Activated T-cell treated with anti-CD3 and anti-CD28 coated beads, Interleukin-2, amount 50 U/mL, for 72 hours (primary cell): ENCODE measurements at regions not wholly inside any gene's neighbourhood (a gene's known extent, or its start where the extent isn't known, plus 50 kb on each side); places are given as distances from the start of the nearest gene placed in this dataset.
"Not testable (repeated sequence)": the region's sequence is repeated elsewhere in the genome, so short reads cannot be mapped to it uniquely, and the experiment has no call there.

Source experiments
- ATAC-seq, 2 donors: fragments of 150-1000 bp; cut with Tn5 transposase; replicated peaks in 1 of 2; 2 replicates each; pipeline ENCODE4 v1.10.0; 2021; ENCODE audit warnings: moderate library complexity in 2 of 2, mild to moderate bottlenecking in 1 of 2
- DNase-seq, 2 donors: peaks; one replicate each; pipeline ENCODE4 v3.0.0; 2021 to 2022; ENCODE audit warnings: mixed read lengths in 1 of 2
- H3K27ac Mint-ChIP-seq: one replicate; pipeline ENCODE4 v1.8.0; 2022; ENCODE audit warnings: mild to moderate bottlenecking, moderate library complexity, mixed read lengths
- H3K27me3 Mint-ChIP-seq: one replicate; pipeline ENCODE4 v1.8.0; 2022; ENCODE audit warnings: low read depth, mixed read lengths
- H3K36me3 Mint-ChIP-seq, 2 donors: one replicate each; pipeline ENCODE4 v1.8.0; 2022; ENCODE audit warnings: mixed read lengths in 2 of 2, mild to moderate bottlenecking in 1 of 2; ENCODE audit not compliant: insufficient read depth in 2 of 2
- H3K4me1 Mint-ChIP-seq: one replicate; pipeline ENCODE4 v1.8.0; 2022; ENCODE audit warnings: low read depth, mixed read lengths
- H3K4me3 Mint-ChIP-seq, 2 donors: one replicate each; pipeline ENCODE4 v1.8.0; 2022; ENCODE audit warnings: mild to moderate bottlenecking in 2 of 2, mixed read lengths in 2 of 2, moderate library complexity in 2 of 2
- H3K9me3 Mint-ChIP-seq, 2 donors: one replicate each; pipeline ENCODE4 v1.8.0; 2022; ENCODE audit warnings: mixed read lengths in 2 of 2

GRCh38 chr13:111668451-111668850 lies 348.0 kb downstream of the TEX29 start:
- DNase-seq (no peak), ATAC-seq (no peak)
- H3K36me3 Mint-ChIP-seq = no peaks in the 10 kb centered on the region
- H3K27me3 Mint-ChIP-seq = no peaks in the 10 kb centered on the region
- no peak overlapping the region for H3K27ac Mint-ChIP-seq
- H3K4me1 Mint-ChIP-seq = no peaks in the 10 kb centered on the region
- H3K9me3 Mint-ChIP-seq = no peaks in the 10 kb centered on the region
- no peak overlapping the region for H3K4me3 Mint-ChIP-seq

- not testable (repeated sequence) for H3K4me1 Mint-ChIP-seq, ATAC-seq, H3K4me3 Mint-ChIP-seq, H3K36me3 Mint-ChIP-seq, H3K27ac Mint-ChIP-seq, H3K27me3 Mint-ChIP-seq, H3K9me3 Mint-ChIP-seq, DNase-seq
Measured at GRCh38 chr13:111672198-111672597, 351.8 kb downstream of the TEX29 start.

- not testable (repeated sequence) for H3K4me3 Mint-ChIP-seq, H3K27me3 Mint-ChIP-seq
Measured at GRCh38 chr13:111678120-111678882, 357.9 kb downstream of the TEX29 start.

GRCh38 chr13:111679645-111680044 lies 359.2 kb downstream of the TEX29 start:
- not testable (repeated sequence) for H3K27ac Mint-ChIP-seq, DNase-seq, H3K27me3 Mint-ChIP-seq, ATAC-seq, H3K36me3 Mint-ChIP-seq, H3K4me3 Mint-ChIP-seq, H3K9me3 Mint-ChIP-seq, H3K4me1 Mint-ChIP-seq

More at GRCh38 chr13:111678120-111678882, 357.9 kb downstream of the TEX29 start:
- DNase-seq, H3K27ac Mint-ChIP-seq, H3K4me1 Mint-ChIP-seq, H3K9me3 Mint-ChIP-seq, H3K36me3 Mint-ChIP-seq, ATAC-seq: not testable (repeated sequence)

GRCh38 chr13:111680100-111680499 lies 359.7 kb downstream of the TEX29 start:
- not testable (repeated sequence) for ATAC-seq, H3K27ac Mint-ChIP-seq, H3K9me3 Mint-ChIP-seq, H3K4me1 Mint-ChIP-seq, H3K36me3 Mint-ChIP-seq, DNase-seq, H3K27me3 Mint-ChIP-seq, H3K4me3 Mint-ChIP-seq

- not testable (repeated sequence) for ATAC-seq, H3K4me1 Mint-ChIP-seq, DNase-seq, H3K9me3 Mint-ChIP-seq, H3K27me3 Mint-ChIP-seq, H3K36me3 Mint-ChIP-seq, H3K27ac Mint-ChIP-seq, H3K4me3 Mint-ChIP-seq
Measured at GRCh38 chr13:111692028-111692427, 371.6 kb downstream of the TEX29 start.

GRCh38 chr13:111696121-111696520 lies 370.8 kb upstream of the SOX1 start:
- H3K27ac Mint-ChIP-seq, H3K4me1 Mint-ChIP-seq, H3K9me3 Mint-ChIP-seq, H3K4me3 Mint-ChIP-seq, H3K36me3 Mint-ChIP-seq, H3K27me3 Mint-ChIP-seq, DNase-seq, ATAC-seq: not testable (repeated sequence)

GRCh38 chr13:111702059-111702458 lies 364.9 kb upstream of the SOX1 start:
- H3K9me3 Mint-ChIP-seq, DNase-seq, ATAC-seq, H3K27me3 Mint-ChIP-seq, H3K36me3 Mint-ChIP-seq, H3K27ac Mint-ChIP-seq, H3K4me1 Mint-ChIP-seq, H3K4me3 Mint-ChIP-seq: not testable (repeated sequence)
